ENCODE measurements at regions not wholly inside any gene's neighbourhood (a gene's known extent, or its start where the extent isn't known, plus 50 kb on each side); places are given as distances from the start of the nearest gene placed in this dataset.

GRCh38 chr10:36182606-36183005 lies 540.5 kb upstream of the FZD8 start:
- Histone ChIP-seq H3K9ac (ENCODE audit: low read length) (no peak overlapping the region), H3K27ac (ENCODE audit: low read length in 2 of 2) (no peak overlapping the region), H3K4me3 (ENCODE audit: control extremely low read depth in 1 of 5, extremely low read depth in 1 of 5, insufficient read depth in 1 of 5, low read depth in 2 of 5, low read length in 4 of 5) (no peak overlapping the region), H3K27me3 (replicated peaks in 1 of 4; ENCODE audit: control extremely low read depth in 1 of 4, control insufficient read depth in 3 of 4, insufficient read depth in 4 of 4, low read length in 3 of 4) (no peaks in the 10 kb centered on the region), H3K79me2 (ENCODE audit: control insufficient read depth, insufficient read depth, low read length) (no peaks in the 10 kb centered on the region), H3K9me3 (ENCODE audit: control extremely low read depth in 1 of 3, control insufficient read depth in 2 of 3, insufficient read depth in 1 of 3, low read length in 2 of 3) (peaks cover 0 to 4% (median 0%) of the 10 kb centered on the region in 3 donors), H4K20me1 (ENCODE audit: control insufficient read depth, insufficient read depth, low read length, poor library complexity, severe bottlenecking) (no peaks in the 10 kb centered on the region), H3K4me2 (replicated peaks; ENCODE audit: low read depth, low read length, poor library complexity, severe bottlenecking) (no peak overlapping the region), H3K4me1 (ENCODE audit: control insufficient read depth in 2 of 2, insufficient read depth in 2 of 2, low read length in 2 of 2) (no peaks in the 10 kb centered on the region), H2AFZ (ENCODE audit: insufficient read depth, low read depth, low read length, poor library complexity, severe bottlenecking) (no peak overlapping the region), H3K36me3 (replicated peaks in 1 of 2; ENCODE audit: control extremely low read depth in 1 of 2, control insufficient read depth in 1 of 2, extremely low read depth in 1 of 2, insufficient read depth in 2 of 2, low read length in 1 of 2) (no peaks in the 10 kb centered on the region)
- no peaks in the 10 kb centered on the region for H3K27me3 Mint-ChIP-seq
- H3K4me1 Mint-ChIP-seq = no peaks in the 10 kb centered on the region
- TF ChIP-seq CTCF (IDR thresholded peaks at IDR 0.05) (no peak), EZH2 (IDR thresholded peaks at IDR 0.05; ENCODE audit: borderline replicate concordance, insufficient read depth, low read depth, low read length, poor library complexity, severe bottlenecking) (no peak)
- POLR2A ChIA-PET = no interaction called here
- no peak overlapping the region for H3K27ac Mint-ChIP-seq
- WGBS (ENCODE audit: insufficient coverage) = no CpG with 5 or more reads among the region's 4 CpGs
- ATAC-seq (ENCODE audit: low read depth) (no peak), DNase-seq (no peak)
- no peaks in the 10 kb centered on the region for H3K9me3 Mint-ChIP-seq (ENCODE audit: insufficient read depth)
- H3K4me3 Mint-ChIP-seq = no peak overlapping the region
- CTCF ChIA-PET = interaction anchor here (0.5 kb wide), 1 partner anchor 427 kb away, joined by 4 read pairs; no protein-coding TSS in a partner anchor
- intact Hi-C loops (cut with micrococcal nuclease) = no loop called here

- Histone ChIP-seq H3K27ac (ENCODE audit: low read length in 2 of 2) (no peak overlapping the region), H3K27me3 (replicated peaks in 1 of 4; ENCODE audit: control extremely low read depth in 1 of 4, control insufficient read depth in 3 of 4, insufficient read depth in 4 of 4, low read length in 3 of 4) (no peaks in the 10 kb centered on the region), H2AFZ (ENCODE audit: insufficient read depth, low read depth, low read length, poor library complexity, severe bottlenecking) (no peak overlapping the region), H3K9me3 (ENCODE audit: control extremely low read depth in 1 of 3, control insufficient read depth in 2 of 3, insufficient read depth in 1 of 3, low read length in 2 of 3) (peaks cover 0 to 4% (median 0%) of the 10 kb centered on the region in 3 donors), H3K36me3 (replicated peaks in 1 of 2; ENCODE audit: control extremely low read depth in 1 of 2, control insufficient read depth in 1 of 2, extremely low read depth in 1 of 2, insufficient read depth in 2 of 2, low read length in 1 of 2) (no peaks in the 10 kb centered on the region), H4K20me1 (ENCODE audit: control insufficient read depth, insufficient read depth, low read length, poor library complexity, severe bottlenecking) (no peaks in the 10 kb centered on the region), H3K4me2 (replicated peaks; ENCODE audit: low read depth, low read length, poor library complexity, severe bottlenecking) (no peak overlapping the region), H3K4me3 (ENCODE audit: control extremely low read depth in 1 of 5, extremely low read depth in 1 of 5, insufficient read depth in 1 of 5, low read depth in 2 of 5, low read length in 4 of 5) (no peak overlapping the region), H3K4me1 (ENCODE audit: control insufficient read depth in 2 of 2, insufficient read depth in 2 of 2, low read length in 2 of 2) (no peaks in the 10 kb centered on the region), H3K9ac (ENCODE audit: low read length) (no peak overlapping the region), H3K79me2 (ENCODE audit: control insufficient read depth, insufficient read depth, low read length) (no peaks in the 10 kb centered on the region)
- H3K4me3 Mint-ChIP-seq = no peak overlapping the region
- CTCF ChIA-PET = no interaction called here
- no peak overlapping the region for H3K27ac Mint-ChIP-seq
- DNase-seq = no peak
- no peak for ATAC-seq (ENCODE audit: low read depth)
- WGBS (ENCODE audit: insufficient coverage) = 98% methylated on average over 7 of the region's 9 CpGs
- H3K9me3 Mint-ChIP-seq (ENCODE audit: insufficient read depth) = no peaks in the 10 kb centered on the region
- intact Hi-C loops (cut with micrococcal nuclease) = no loop called here
- no peaks in the 10 kb centered on the region for H3K4me1 Mint-ChIP-seq
- POLR2A ChIA-PET = no interaction called here
- no peak for TF ChIP-seq CTCF (IDR thresholded peaks at IDR 0.05)
- TF ChIP-seq EZH2 (IDR thresholded peaks at IDR 0.05; ENCODE audit: borderline replicate concordance, insufficient read depth, low read depth, low read length, poor library complexity, severe bottlenecking) = no peak
- H3K27me3 Mint-ChIP-seq = no peaks in the 10 kb centered on the region
Observed at GRCh38 chr10:36182179-36182566, 540.1 kb upstream of the FZD8 start.

Data from B cell (primary cell).